Tibial nerve (tissue), 3 donors: ENCODE measurements at regions not wholly inside any gene's neighbourhood (a gene's known extent, or its start where the extent isn't known, plus 50 kb on each side); places are given as distances from the start of the nearest gene placed in this dataset.

Source experiments
- CTCF ChIP-seq, 5 experiments: fragments of 200-600 bp in 3 of 5; fragments of 450-650 bp in 2 of 5; sonication (generic) in 3 of 5; IDR thresholded peaks; one replicate each; pipeline ENCODE4 v1.5.1; 2016 to 2019; ENCODE audit warnings: antibody characterized with exemption in 5 of 5, mild to moderate bottlenecking in 3 of 5, moderate library complexity in 2 of 5
- POLR2A ChIP-seq, 2 donors: fragments of 450-650 bp; IDR thresholded peaks; one replicate each; pipeline ENCODE4 v1.6.1; 2017; ENCODE audit warnings: antibody characterized with exemption in 2 of 2, mild to moderate bottlenecking in 2 of 2, moderate library complexity in 2 of 2

DNA sequence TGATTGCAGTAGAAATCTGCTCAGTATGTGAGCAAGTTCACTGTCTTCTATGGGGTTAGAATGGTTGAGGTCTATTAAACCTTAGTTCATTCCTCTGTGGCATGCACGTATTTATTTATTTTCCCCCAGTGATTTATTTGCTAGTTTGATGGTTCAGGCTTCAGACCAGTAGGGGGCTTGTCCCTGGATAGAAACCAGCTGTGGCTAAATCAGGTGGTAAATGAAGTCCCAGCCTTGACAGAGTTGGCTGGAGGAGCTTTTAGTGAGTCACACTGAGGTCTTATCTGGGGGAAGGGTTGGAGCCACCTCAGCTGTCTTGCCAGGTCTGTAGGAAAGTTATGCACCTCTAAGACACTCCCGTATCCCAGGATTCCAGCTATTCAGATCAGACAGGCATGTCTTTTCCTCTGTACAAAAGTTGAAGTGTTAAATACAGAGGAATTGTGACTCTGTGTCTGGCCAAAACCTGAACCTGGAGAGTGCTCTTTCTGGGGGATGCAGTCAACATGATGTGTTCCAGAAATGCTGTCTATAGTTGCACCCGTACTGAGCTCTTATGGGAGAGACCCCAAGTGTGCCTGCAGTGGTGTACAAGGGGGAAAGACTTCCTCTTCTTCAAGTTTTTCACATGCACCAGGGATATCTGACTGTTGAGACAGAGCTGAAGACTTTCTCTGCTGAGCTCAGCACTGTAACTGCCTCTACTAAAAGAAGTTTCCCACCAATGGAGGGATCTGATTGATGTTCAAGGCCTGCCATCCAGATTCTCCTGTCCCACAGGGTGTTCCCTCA lies 1322.1 kb downstream of the TMEM121 start:
- TF ChIP-seq CTCF (IDR thresholded peaks at IDR 0.05) (peak in 1 of 5 experiments; percentile 4), POLR2A (IDR thresholded peaks at IDR 0.05) (no peak)
